ENCODE measurements at regions not wholly inside any gene's neighbourhood (a gene's known extent, or its start where the extent isn't known, plus 50 kb on each side); places are given as distances from the start of the nearest gene placed in this dataset.

DNA sequence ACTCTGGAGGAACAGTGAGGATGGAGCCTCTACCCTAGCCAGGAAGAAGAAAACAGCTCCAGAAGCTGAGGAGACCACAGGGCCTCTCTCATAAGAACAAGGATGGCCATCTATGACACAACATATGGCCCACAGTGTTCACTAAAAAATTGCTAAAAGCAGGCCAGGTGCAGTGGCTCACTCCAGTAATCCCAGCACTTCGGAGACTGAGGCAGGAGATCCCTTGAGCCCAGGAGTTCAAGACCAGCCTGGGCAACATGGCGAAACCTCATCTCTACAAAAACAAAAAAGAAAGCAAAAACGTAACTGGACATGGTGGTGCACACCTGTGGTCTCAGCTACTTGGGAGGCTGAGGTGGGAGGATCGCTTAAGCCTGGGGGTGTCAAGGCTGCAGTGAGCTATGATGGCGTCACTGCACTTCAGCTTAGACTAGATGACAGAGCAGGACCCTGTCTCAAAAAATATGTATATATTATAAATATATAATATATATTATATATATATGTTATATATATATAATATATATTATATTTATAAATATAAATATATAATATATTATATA is 103.1 kb downstream of the TOMM20 start:
- TF ChIP-seq, protein P1, sequence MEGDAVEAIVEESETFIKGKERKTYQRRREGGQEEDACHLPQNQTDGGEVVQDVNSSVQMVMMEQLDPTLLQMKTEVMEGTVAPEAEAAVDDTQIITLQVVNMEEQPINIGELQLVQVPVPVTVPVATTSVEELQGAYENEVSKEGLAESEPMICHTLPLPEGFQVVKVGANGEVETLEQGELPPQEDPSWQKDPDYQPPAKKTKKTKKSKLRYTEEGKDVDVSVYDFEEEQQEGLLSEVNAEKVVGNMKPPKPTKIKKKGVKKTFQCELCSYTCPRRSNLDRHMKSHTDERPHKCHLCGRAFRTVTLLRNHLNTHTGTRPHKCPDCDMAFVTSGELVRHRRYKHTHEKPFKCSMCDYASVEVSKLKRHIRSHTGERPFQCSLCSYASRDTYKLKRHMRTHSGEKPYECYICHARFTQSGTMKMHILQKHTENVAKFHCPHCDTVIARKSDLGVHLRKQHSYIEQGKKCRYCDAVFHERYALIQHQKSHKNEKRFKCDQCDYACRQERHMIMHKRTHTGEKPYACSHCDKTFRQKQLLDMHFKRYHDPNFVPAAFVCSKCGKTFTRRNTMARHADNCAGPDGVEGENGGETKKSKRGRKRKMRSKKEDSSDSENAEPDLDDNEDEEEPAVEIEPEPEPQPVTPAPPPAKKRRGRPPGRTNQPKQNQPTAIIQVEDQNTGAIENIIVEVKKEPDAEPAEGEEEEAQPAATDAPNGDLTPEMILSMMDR (IDR thresholded peaks at IDR 0.05; ENCODE audit: poor library complexity, severe bottlenecking), result no peak

DNA sequence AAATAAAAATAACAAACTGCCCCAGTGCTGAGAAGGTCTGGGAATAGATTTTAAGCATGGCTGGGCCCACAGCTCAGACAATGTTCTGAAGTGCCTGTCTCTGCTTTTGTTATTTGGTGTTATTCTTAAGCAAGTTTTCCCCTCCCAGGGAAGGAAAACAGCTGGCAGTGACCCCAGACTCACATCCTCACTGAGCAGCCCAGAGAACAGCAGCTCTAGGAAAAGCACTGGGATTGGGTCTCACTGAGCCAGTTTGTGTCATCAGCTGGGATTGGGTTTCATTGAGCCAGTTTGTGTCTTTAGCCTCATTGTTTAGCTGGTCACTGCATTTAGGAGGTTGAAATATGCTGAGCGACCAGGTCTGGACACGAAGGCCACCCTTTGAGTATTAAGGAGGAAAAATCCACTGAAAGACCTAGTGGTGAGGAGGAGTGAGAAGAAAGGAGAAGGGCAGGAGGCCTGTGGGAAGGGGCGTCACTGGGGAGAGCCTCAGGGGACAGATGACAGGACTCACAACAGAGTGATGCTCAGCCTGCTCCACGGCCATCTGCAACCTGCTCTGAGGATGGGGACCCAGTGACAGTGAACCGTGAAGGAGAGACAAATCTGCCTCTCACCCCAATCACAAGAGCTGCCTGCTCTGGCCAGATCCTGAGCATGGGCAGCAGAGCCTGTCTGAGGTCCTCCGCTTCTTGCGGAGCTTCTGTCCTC is 103.8 kb downstream of the TOMM20 start:
- H3K4me1 ChIP-seq (ENCODE audit: insufficient read depth, poor library complexity, severe bottlenecking), result peaks cover 4% of the 10 kb centered on the region
- no peaks in the 10 kb centered on the region for H3K27me3 ChIP-seq (ENCODE audit: insufficient read depth, poor library complexity, severe bottlenecking)
- DNase-seq (ENCODE audit: low spot score) (no peak), ATAC-seq (ENCODE audit: low read depth) (no peak)
- no peaks in the 10 kb centered on the region for H3K36me3 ChIP-seq (ENCODE audit: low read depth)
- H3K27ac ChIP-seq (ENCODE audit: poor library complexity, severe bottlenecking), result no peak overlapping the region
- H3K9me3 ChIP-seq (ENCODE audit: severe bottlenecking), result no peaks in the 10 kb centered on the region
- TF ChIP-seq, protein P1 (IDR thresholded peaks at IDR 0.05; ENCODE audit: poor library complexity, severe bottlenecking), result no peak
- no peak overlapping the region for H3K4me3 ChIP-seq (ENCODE audit: severe bottlenecking)

More for the DNA sequence above, 103.1 kb downstream of the TOMM20 start:
- DNase-seq (ENCODE audit: low spot score) (no peak), ATAC-seq (ENCODE audit: low read depth) (no peak)
- Histone ChIP-seq H3K4me3 (ENCODE audit: severe bottlenecking) (no peak overlapping the region), H3K9me3 (ENCODE audit: severe bottlenecking) (no peaks in the 10 kb centered on the region), H3K36me3 (ENCODE audit: low read depth) (no peaks in the 10 kb centered on the region), H3K4me1 (ENCODE audit: insufficient read depth, poor library complexity, severe bottlenecking) (peaks cover 4% of the 10 kb centered on the region), H3K27me3 (ENCODE audit: insufficient read depth, poor library complexity, severe bottlenecking) (no peaks in the 10 kb centered on the region), H3K27ac (ENCODE audit: poor library complexity, severe bottlenecking) (no peak overlapping the region)

DNA sequence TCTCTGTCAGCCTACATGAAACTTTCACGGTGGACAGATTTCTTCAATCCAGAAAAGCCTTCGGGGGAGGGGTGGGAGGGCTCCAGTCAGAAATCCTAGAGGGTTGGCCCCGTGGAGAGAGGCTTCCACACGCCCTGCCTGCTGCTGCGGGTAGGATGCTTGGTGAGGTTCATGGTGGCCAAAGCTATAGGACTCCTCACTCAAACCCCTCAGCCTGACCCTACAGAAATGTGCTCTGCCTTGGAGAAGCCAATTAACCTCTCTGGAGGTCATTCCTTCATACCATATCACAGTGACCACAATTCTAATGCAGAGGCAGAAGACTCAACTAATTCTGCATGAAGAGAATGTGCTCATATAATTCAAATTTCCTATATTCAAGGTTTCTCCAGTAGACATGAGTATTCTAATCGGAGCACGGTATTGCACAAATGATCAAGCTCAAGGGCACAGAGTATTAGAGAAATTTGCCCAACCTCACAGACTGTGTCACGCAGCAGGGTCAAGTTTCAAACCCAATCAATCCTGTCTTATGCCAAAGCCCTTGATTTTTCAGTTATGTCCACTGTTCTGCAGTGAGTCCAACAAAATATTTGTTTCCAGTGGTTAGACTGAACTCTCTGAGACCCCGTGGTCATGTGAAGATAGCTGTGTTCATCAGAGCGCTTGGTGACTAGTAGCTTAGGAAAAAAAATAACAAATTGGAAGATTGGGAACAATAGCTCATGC is 104.8 kb downstream of the TOMM20 start:
- H3K27me3 ChIP-seq (ENCODE audit: insufficient read depth, poor library complexity, severe bottlenecking), result no peaks in the 10 kb centered on the region
- H3K9me3 ChIP-seq (ENCODE audit: severe bottlenecking), result no peaks in the 10 kb centered on the region
- DNase-seq (ENCODE audit: low spot score) (no peak), ATAC-seq (ENCODE audit: low read depth) (no peak)
- peaks cover 4% of the 10 kb centered on the region for H3K4me1 ChIP-seq (ENCODE audit: insufficient read depth, poor library complexity, severe bottlenecking)
- no peak overlapping the region for H3K4me3 ChIP-seq (ENCODE audit: severe bottlenecking)
- no peaks in the 10 kb centered on the region for H3K36me3 ChIP-seq (ENCODE audit: low read depth)
- TF ChIP-seq, protein P1 (IDR thresholded peaks at IDR 0.05; ENCODE audit: poor library complexity, severe bottlenecking), result no peak
- H3K27ac ChIP-seq (ENCODE audit: poor library complexity, severe bottlenecking), result no peak overlapping the region

DNA sequence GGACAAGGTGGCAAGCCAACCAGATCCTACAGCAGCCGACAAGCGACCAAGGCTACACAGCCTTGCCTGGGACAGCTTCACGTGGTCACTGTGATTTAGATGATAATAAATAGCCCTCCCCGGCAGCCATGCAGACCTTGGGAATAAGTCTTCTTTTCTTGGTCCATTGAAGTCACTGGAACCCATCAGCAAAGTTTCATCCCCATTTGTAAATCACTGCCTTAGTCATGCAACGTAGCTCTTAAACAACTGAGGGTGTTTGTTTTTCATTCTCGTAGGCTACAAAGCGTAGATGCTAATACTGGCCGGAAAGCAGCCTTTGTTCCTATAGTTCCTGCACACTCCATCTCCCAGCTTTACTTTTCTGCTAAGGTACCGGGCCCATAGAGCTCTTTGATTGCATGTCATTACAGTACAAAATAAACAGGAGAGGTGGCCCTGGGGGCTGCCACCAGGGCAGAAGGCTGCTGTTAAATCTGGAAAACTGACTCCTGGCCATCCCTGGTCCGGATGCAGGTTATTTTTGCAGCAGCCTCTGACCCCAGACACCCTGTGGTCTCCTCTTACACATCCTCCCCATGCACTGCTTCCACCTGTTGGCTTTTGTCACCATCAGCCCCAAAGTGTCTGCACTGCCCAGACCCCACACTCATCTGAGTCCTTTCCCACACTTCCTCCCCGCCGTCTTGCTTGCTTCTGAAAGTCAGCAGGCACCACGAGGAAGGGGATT is 105.5 kb downstream of the TOMM20 start:
- TF ChIP-seq, protein P1 (IDR thresholded peaks at IDR 0.05; ENCODE audit: poor library complexity, severe bottlenecking), result no peak
- Histone ChIP-seq H3K9me3 (ENCODE audit: severe bottlenecking) (peaks cover 4% of the 10 kb centered on the region), H3K4me3 (ENCODE audit: severe bottlenecking) (no peak overlapping the region), H3K36me3 (ENCODE audit: low read depth) (no peaks in the 10 kb centered on the region), H3K4me1 (ENCODE audit: insufficient read depth, poor library complexity, severe bottlenecking) (peaks cover 5% of the 10 kb centered on the region), H3K27ac (ENCODE audit: poor library complexity, severe bottlenecking) (no peak overlapping the region), H3K27me3 (ENCODE audit: insufficient read depth, poor library complexity, severe bottlenecking) (no peaks in the 10 kb centered on the region)
- DNase-seq (ENCODE audit: low spot score) (no peak), ATAC-seq (ENCODE audit: low read depth) (no peak)
